ENCODE measurements at regions not wholly inside any gene's neighbourhood (a gene's known extent, or its start where the extent isn't known, plus 50 kb on each side); places are given as distances from the start of the nearest gene placed in this dataset.

- Histone ChIP-seq H4K20me1 (ENCODE audit: insufficient read depth) (no peaks in the 10 kb centered on the region), H3K36me3 (replicated peaks in 1 of 2; ENCODE audit: control insufficient read depth in 1 of 2, insufficient read depth in 2 of 2, low read length in 1 of 2) (no peaks in the 10 kb centered on the region), H2AFZ (ENCODE audit: low read depth) (no peak overlapping the region), H3K9me3 (no peaks in the 10 kb centered on the region), H3K9ac (no peak overlapping the region), H3F3A (replicated peaks; ENCODE audit: insufficient read depth) (no peaks in the 10 kb centered on the region), H3K9me2 (no peaks in the 10 kb centered on the region), H3K27ac (ENCODE audit: low read depth in 2 of 2, low read length in 1 of 2) (no peak overlapping the region), H3K27me3 (ENCODE audit: insufficient read depth) (no peaks in the 10 kb centered on the region), H3K79me2 (ENCODE audit: insufficient read depth) (no peaks in the 10 kb centered on the region), H3K4me3 (ENCODE audit: low read depth in 2 of 2, low read length in 1 of 2) (no peak overlapping the region), H3K4me1 (ENCODE audit: control insufficient read depth in 1 of 2, insufficient read depth in 2 of 2, low read depth in 1 of 2, low read length in 1 of 2) (no peaks in the 10 kb centered on the region), H3K4me2 (no peak overlapping the region)
- 50% methylated on average over 6 of the region's 6 CpGs for WGBS (ENCODE audit: low lambda C conversion rate)
- POLR2A ChIA-PET: no interaction called here
- DNase-seq: peak; percentile 30
- CTCF ChIA-PET: interaction anchor here (0.6 kb wide), 1 partner anchor 59 kb away, joined by 3 read pairs; no protein-coding TSS in a partner anchor
- TF ChIP-seq IRF3 (IDR thresholded peaks at IDR 0.05; ENCODE audit: low read depth, low read length): no peak
- TF ChIP-seq RAD21 (IDR thresholded peaks at IDR 0.05; ENCODE audit: low read length): peak; percentile 44
- TF ChIP-seq RXRA (IDR thresholded peaks at IDR 0.05; ENCODE audit: borderline replicate concordance, low read depth): no peak
- TF ChIP-seq NRF1 (IDR thresholded peaks at IDR 0.05; ENCODE audit: low read depth, low read length): no peak
These were observed 62.2 kb upstream of the GRIK3 start for GRCh38 chr1:37096523-37096922.

- no peaks in the 10 kb centered on the region for H3K4me1 ChIP-seq (ENCODE audit: control insufficient read depth in 1 of 2, insufficient read depth in 2 of 2, low read depth in 1 of 2, low read length in 1 of 2)
- no peaks in the 10 kb centered on the region for H3K9me2 ChIP-seq
- H4K20me1 ChIP-seq (ENCODE audit: insufficient read depth): no peaks in the 10 kb centered on the region
- DNase-seq: no peak
- no peak overlapping the region for H2AFZ ChIP-seq (ENCODE audit: low read depth)
- H3K27me3 ChIP-seq (ENCODE audit: insufficient read depth): no peaks in the 10 kb centered on the region
- H3K27ac ChIP-seq (ENCODE audit: low read depth in 2 of 2, low read length in 1 of 2): no peak overlapping the region
- CTCF ChIA-PET: no interaction called here
- H3K9ac ChIP-seq: no peak overlapping the region
- no peaks in the 10 kb centered on the region for H3K36me3 ChIP-seq (replicated peaks in 1 of 2; ENCODE audit: control insufficient read depth in 1 of 2, insufficient read depth in 2 of 2, low read length in 1 of 2)
- POLR2A ChIA-PET: no interaction called here
- H3K4me3 ChIP-seq (ENCODE audit: low read depth in 2 of 2, low read length in 1 of 2): no peak overlapping the region
- no peak overlapping the region for H3K4me2 ChIP-seq
- H3K9me3 ChIP-seq: no peaks in the 10 kb centered on the region
- WGBS (ENCODE audit: low lambda C conversion rate): 65% methylated on average over 7 of the region's 7 CpGs
- no peaks in the 10 kb centered on the region for H3F3A ChIP-seq (replicated peaks; ENCODE audit: insufficient read depth)
- TF ChIP-seq GABPA (IDR thresholded peaks at IDR 0.05; ENCODE audit: low read depth): no peak
- TF ChIP-seq GATA2 (CRISPR knock-in tag; IDR thresholded peaks at IDR 0.05): no peak
- no peak for TF ChIP-seq CHD2 (IDR thresholded peaks at IDR 0.05; ENCODE audit: low read length, partially characterized antibody)
- TF ChIP-seq RXRA (IDR thresholded peaks at IDR 0.05; ENCODE audit: borderline replicate concordance, low read depth): no peak
- TF ChIP-seq USF2 (IDR thresholded peaks at IDR 0.05; ENCODE audit: borderline replicate concordance, low read depth, low read length): no peak
- TF ChIP-seq SMC3 (IDR thresholded peaks at IDR 0.05; ENCODE audit: low read depth, low read length): no peak
- TF ChIP-seq RFX5 (IDR thresholded peaks at IDR 0.05; ENCODE audit: low read length): no peak
- no peak for TF ChIP-seq JUND (IDR thresholded peaks at IDR 0.05)
- TF ChIP-seq POLR2AphosphoS5 (IDR thresholded peaks at IDR 0.05; ENCODE audit: low read depth, low read length): no peak
- no peak for TF ChIP-seq NRF1 (IDR thresholded peaks at IDR 0.05; ENCODE audit: low read depth, low read length)
- no peak for TF ChIP-seq REST (IDR thresholded peaks at IDR 0.05; ENCODE audit: low read depth, low read length)
- TF ChIP-seq TCF12 (IDR thresholded peaks at IDR 0.05): no peak
- no peak for TF ChIP-seq FOSL2 (IDR thresholded peaks at IDR 0.05; ENCODE audit: borderline replicate concordance, low read depth)
- no peak for TF ChIP-seq FOXM1 (IDR thresholded peaks at IDR 0.05; ENCODE audit: low read depth)
- no peaks in the 10 kb centered on the region for H3K79me2 ChIP-seq (ENCODE audit: insufficient read depth)
These were observed 63.4 kb upstream of the GRIK3 start for GRCh38 chr1:37097731-37098130.

Data from SK-N-SH (cell line).